Erythroblast (primary cell): ENCODE measurements at regions not wholly inside any gene's neighbourhood (a gene's known extent, or its start where the extent isn't known, plus 50 kb on each side); places are given as distances from the start of the nearest gene placed in this dataset.

Source experiments
- GATA1 ChIP-seq: IDR thresholded peaks from 2 replicates; pipeline ENCODE4 v1.6.1; 2011; ENCODE audit warnings: low read depth, mild to moderate bottlenecking, control low read depth, low read length, moderate library complexity
- POLR2A ChIP-seq: IDR thresholded peaks from 2 replicates; pipeline ENCODE4 v1.6.1; 2011; ENCODE audit warnings: mild to moderate bottlenecking, low read length

- TF ChIP-seq POLR2A (no peak), GATA1 (no peak)
These were observed 59.3 kb upstream of the RIOK2 start for GRCh38 chr5:97242341-97242740.
